NK-92 treated with Interleukin-12 subunit alpha and Interleukin-12 subunit beta, amount 100 ng/mL, for 24 hours (cell line): ENCODE measurements at regions not wholly inside any gene's neighbourhood (a gene's known extent, or its start where the extent isn't known, plus 50 kb on each side); places are given as distances from the start of the nearest gene placed in this dataset.

ENCODE experiments used
- DNase-seq: peaks from one replicate; lab custom pipeline; 2025; lab: John Stamatoyannopoulos, UW

- no peak for DNase-seq
Observed at GRCh38 chr2:167900435-167901114, 346.8 kb downstream of the STK39 start.

GRCh38 chr2:167898340-167898739 is 349.1 kb downstream of the STK39 start:
- no peak for DNase-seq

GRCh38 chr2:167891841-167892240 is 355.6 kb downstream of the STK39 start:
- DNase-seq = no peak

- DNase-seq = no peak
Observed at GRCh38 chr2:167890739-167891138, 356.7 kb downstream of the STK39 start.

GRCh38 chr2:167880415-167880814 is 367.0 kb downstream of the STK39 start:
- no peak for DNase-seq

- no peak for DNase-seq
Observed at GRCh38 chr2:167875529-167875928, 371.9 kb downstream of the STK39 start.

GRCh38 chr2:167874812-167875211 is 372.6 kb downstream of the STK39 start:
- no peak for DNase-seq

GRCh38 chr2:167871286-167871685 is 376.1 kb downstream of the STK39 start:
- no peak for DNase-seq

- no peak for DNase-seq
Observed at GRCh38 chr2:167869200-167869599, 378.2 kb downstream of the STK39 start.

- DNase-seq = no peak
Observed at GRCh38 chr2:167863377-167863776, 384.0 kb downstream of the STK39 start.

- DNase-seq = no peak
Observed at GRCh38 chr2:167862782-167863181, 384.6 kb downstream of the STK39 start.

- DNase-seq = no peak
Observed at GRCh38 chr2:167862296-167862695, 385.1 kb downstream of the STK39 start.

- DNase-seq = no peak
Observed at GRCh38 chr2:167861574-167862193, 385.7 kb downstream of the STK39 start.

GRCh38 chr2:167860082-167860481 is 387.3 kb downstream of the STK39 start:
- DNase-seq = no peak

- DNase-seq = no peak
Observed at GRCh38 chr2:167859676-167860075, 387.7 kb downstream of the STK39 start.

- DNase-seq = no peak
Observed at GRCh38 chr2:167858086-167858485, 389.3 kb downstream of the STK39 start.

GRCh38 chr2:167857416-167857815 is 390.0 kb downstream of the STK39 start:
- no peak for DNase-seq

- DNase-seq = no peak
Observed at GRCh38 chr2:167856190-167856589, 391.2 kb downstream of the STK39 start.

GRCh38 chr2:167855211-167855610 is 392.2 kb downstream of the STK39 start:
- no peak for DNase-seq

- DNase-seq = no peak
Observed at GRCh38 chr2:167853717-167854116, 393.7 kb downstream of the STK39 start.

- DNase-seq = no peak
Observed at GRCh38 chr2:167851876-167852275, 395.5 kb downstream of the STK39 start.

- no peak for DNase-seq
Observed at GRCh38 chr2:167851323-167851860, 396.0 kb downstream of the STK39 start.

- no peak for DNase-seq
Observed at GRCh38 chr2:167844714-167845530, 402.5 kb downstream of the STK39 start.
